NCI-H2029 treated with DMSO at 0.1 percent for 48 hours (cell line): ENCODE measurements at regions not wholly inside any gene's neighbourhood (a gene's known extent, or its start where the extent isn't known, plus 50 kb on each side); places are given as distances from the start of the nearest gene placed in this dataset.
"Not testable (repeated sequence)": the region's sequence is repeated elsewhere in the genome, so short reads cannot be mapped to it uniquely, and the experiment has no call there.

Experiments
- DNase-seq: peaks from one replicate; lab custom pipeline; 2025; lab: John Stamatoyannopoulos, UW

- no peak for DNase-seq
Measured at GRCh38 chr4:108458681-108459080, 161.7 kb upstream of the RPL34 start.

- DNase-seq: no peak
Measured at GRCh38 chr4:108454227-108454626, 166.1 kb upstream of the RPL34 start.

- no peak for DNase-seq
Measured at GRCh38 chr4:108453366-108453765, 167.0 kb upstream of the RPL34 start.

GRCh38 chr4:108450236-108450898, 170.0 kb upstream of the RPL34 start:
- no peak for DNase-seq

- no peak for DNase-seq
Measured at GRCh38 chr4:108449129-108449528, 171.2 kb upstream of the RPL34 start.

GRCh38 chr4:108446556-108446955, 173.8 kb upstream of the RPL34 start:
- no peak for DNase-seq

- no peak for DNase-seq
Measured at GRCh38 chr4:108445716-108446115, 174.7 kb upstream of the RPL34 start.

GRCh38 chr4:108443585-108443984, 176.8 kb upstream of the RPL34 start:
- DNase-seq: no peak

- DNase-seq: no peak
Measured at GRCh38 chr4:108433832-108434231, 186.5 kb upstream of the RPL34 start.

GRCh38 chr4:108433394-108433793, 187.0 kb upstream of the RPL34 start:
- not testable (repeated sequence) for DNase-seq

GRCh38 chr4:108432418-108432817, 188.0 kb upstream of the RPL34 start:
- DNase-seq: no peak

- no peak for DNase-seq
Measured at GRCh38 chr4:108431986-108432385, 188.4 kb upstream of the RPL34 start.

GRCh38 chr4:108430921-108431320, 189.5 kb upstream of the RPL34 start:
- DNase-seq: no peak

GRCh38 chr4:108429662-108430061, 190.7 kb upstream of the RPL34 start:
- DNase-seq: no peak

- DNase-seq: no peak
Measured at GRCh38 chr4:108428923-108429322, 191.5 kb upstream of the RPL34 start.

GRCh38 chr4:108427946-108428485, 192.4 kb upstream of the RPL34 start:
- no peak for DNase-seq

- DNase-seq: no peak
Measured at GRCh38 chr4:108426493-108426892, 193.9 kb upstream of the RPL34 start.

- no peak for DNase-seq
Measured at GRCh38 chr4:108425988-108426387, 194.4 kb upstream of the RPL34 start.

GRCh38 chr4:108417923-108418322, 202.5 kb upstream of the RPL34 start:
- no peak for DNase-seq

GRCh38 chr4:108416831-108417230, 203.5 kb upstream of the RPL34 start:
- DNase-seq: no peak

GRCh38 chr4:108415389-108415788, 205.0 kb upstream of the RPL34 start:
- no peak for DNase-seq

- DNase-seq: no peak
Measured at GRCh38 chr4:108411836-108412235, 208.5 kb upstream of the RPL34 start.

GRCh38 chr4:108409691-108410090, 210.7 kb upstream of the RPL34 start:
- DNase-seq: not testable (repeated sequence)

GRCh38 chr4:108405586-108405985, 214.8 kb upstream of the RPL34 start:
- DNase-seq: no peak
